K562 (cell line): ENCODE measurements at regions not wholly inside any gene's neighbourhood (a gene's known extent, or its start where the extent isn't known, plus 50 kb on each side); places are given as distances from the start of the nearest gene placed in this dataset.

Experiments used
- ATAC-seq: fragments of 200-7000 bp; cut with Tn5 transposase; 3 replicates; pipeline ENCODE4 v1.9.1; 2020; ENCODE audit warnings: moderate library complexity
- BruUV-seq: library from RNA; stranded (reverse); fragments of 400-500 nt; replicated peaks from 2 replicates; lab custom pipeline; 2021; lab: Mats Ljungman, UMichigan
- CTCF ChIA-PET: fragments of 300-600 bp; formaldehyde crosslinking; extraction: SDS; loops from one replicate; lab custom pipeline; 2021; ENCODE audit warnings: low intra/inter-chr PET ratio; lab: Yijun Ruan, JAX
- POLR2A ChIA-PET: fragments of 300-600, 350-650 bp; sonication (Branson Sonifier 250); formaldehyde crosslinking; extraction: SDS; loops from one replicate; lab custom pipeline; 2021; ENCODE audit warnings: antibody characterized with exemption, inconsistent platforms; lab: Yijun Ruan, JAX
- DNase-seq, 4 experiments: peaks; one replicate each; pipeline versions ENCODE4 v3.0.0 to v3.0.0-alpha.2; 2011 to 2018; ENCODE audit warnings: low spot score in 3 of 4, mixed read lengths in 3 of 4; ENCODE audit errors: extremely low read depth in 1 of 4
- FAIRE-seq: peaks from 2 replicates; lab custom pipeline; 2011; peaks lifted over from hg19 to GRCh38; lab: Jason Lieb, UNC
- H2AFZ ChIP-seq: 2 replicates; pipeline ENCODE4 v1.6.0; 2011; ENCODE audit warnings: low read depth, low read length, control low read depth, inconsistent platforms
- H3K27ac ChIP-seq: fragments of 200-600 bp; 3 replicates; pipeline ENCODE4 v1.8.0; 2011; ENCODE audit warnings: low read depth, mild to moderate bottlenecking, control low read depth, inconsistent platforms, low read length, moderate library complexity, mixed read lengths; ENCODE audit errors: extremely low read depth
- H3K27me3 ChIP-seq, 2 experiments: fragments of 300-600 bp in 1 of 2; 2 replicates in 1 of 2; 3 replicates in 1 of 2; pipeline versions ENCODE4 v1.6.0 to v1.8.0; 2011; ENCODE audit warnings: inconsistent platforms in 2 of 2, low read length in 2 of 2, mild to moderate bottlenecking in 1 of 2, mixed read lengths in 1 of 2, moderate library complexity in 1 of 2; ENCODE audit not compliant: control insufficient read depth in 2 of 2, insufficient read depth in 2 of 2
- H3K36me3 ChIP-seq: fragments of 300-600 bp; 3 replicates; pipeline ENCODE4 v1.8.0; 2011; ENCODE audit warnings: mild to moderate bottlenecking, low read length, inconsistent platforms; ENCODE audit not compliant: control insufficient read depth, insufficient read depth
- H3K4me1 ChIP-seq, 2 experiments: fragments of 200-600 bp in 1 of 2; replicated peaks in 1 of 2; 2 replicates in 1 of 2; 3 replicates in 1 of 2; pipeline versions ENCODE4 v1.5.1 to v1.8.0; 2011; ENCODE audit warnings: inconsistent platforms in 2 of 2, low read length in 2 of 2, mild to moderate bottlenecking in 1 of 2, mixed read lengths in 1 of 2, moderate library complexity in 1 of 2; ENCODE audit not compliant: control insufficient read depth in 2 of 2, insufficient read depth in 2 of 2
- H3K4me2 ChIP-seq: 2 replicates; pipeline ENCODE4 v1.6.1; 2011; ENCODE audit warnings: low read length, control low read depth, inconsistent platforms, mixed read lengths; ENCODE audit not compliant: insufficient read depth
- H3K4me3 ChIP-seq: fragments of 200-600 bp; sonication (generic), shearing (Covaris generic); 2 replicates; pipeline ENCODE4 v1.5.1; 2016; ENCODE audit warnings: control low read depth, inconsistent platforms
- H3K79me2 ChIP-seq: fragments of 200-600 bp; 3 replicates; pipeline ENCODE4 v1.8.0; 2011; ENCODE audit warnings: low read length, inconsistent platforms; ENCODE audit not compliant: control insufficient read depth, insufficient read depth
- H3K9ac ChIP-seq, 2 experiments: 2 replicates each; pipeline versions ENCODE4 v1.6.0 to v1.6.1; 2011; ENCODE audit warnings: low read depth in 2 of 2, low read length in 2 of 2, control low read depth in 1 of 2, inconsistent platforms in 1 of 2, mild to moderate bottlenecking in 1 of 2, mixed read lengths in 1 of 2; ENCODE audit not compliant: insufficient read depth in 1 of 2
- H3K9me1 ChIP-seq: one replicate; pipeline ENCODE4 v1.6.0; 2011; ENCODE audit warnings: inconsistent platforms, mild to moderate bottlenecking, low read length, moderate library complexity; ENCODE audit not compliant: control insufficient read depth, insufficient read depth
- H3K9me3 ChIP-seq: replicated peaks from 2 replicates; pipeline ENCODE4 v1.5.1; 2011; ENCODE audit warnings: low read depth, low read length, inconsistent platforms; ENCODE audit not compliant: control insufficient read depth, insufficient read depth
- H4K20me1 ChIP-seq: replicated peaks from 2 replicates; pipeline ENCODE4 v1.6.1; 2011; ENCODE audit warnings: low read length, inconsistent platforms, mixed read lengths; ENCODE audit not compliant: control insufficient read depth, insufficient read depth
- FIP1L1 ChIP-seq: fragments of 200-400 bp; formaldehyde crosslinking; IDR thresholded peaks from 2 replicates; pipeline ENCODE4 v1.6.1; 2018; ENCODE audit warnings: mild to moderate bottlenecking, low read depth, low read length; ENCODE audit not compliant: poor library complexity, severe bottlenecking
- KDM4B ChIP-seq, 2 experiments: fragments of 450-650 bp in 1 of 2; sonication (generic) in 1 of 2; IDR thresholded peaks; 2 replicates each; pipeline ENCODE4 v1.6.1; 2016 to 2017; ENCODE audit warnings: borderline replicate concordance in 2 of 2, antibody characterized with exemption in 1 of 2, low read depth in 1 of 2, mild to moderate bottlenecking in 1 of 2
- NFE2L1 ChIP-seq: fragments of 450-650 bp; IDR thresholded peaks from 2 replicates; pipeline ENCODE4 v1.6.1; 2016; ENCODE audit warnings: missing genetic modification characterization, low read depth, mild to moderate bottlenecking, missing compliant biosample characterization, moderate library complexity, borderline replicate concordance
- PHF8 ChIP-seq: fragments of 200-600 bp; sonication (generic); IDR thresholded peaks from 2 replicates; pipeline ENCODE4 v1.6.1; 2012; ENCODE audit warnings: mixed run types, mild to moderate bottlenecking, inconsistent platforms, low read length, moderate library complexity, borderline replicate concordance
- RFX5 ChIP-seq: IDR thresholded peaks from 2 replicates; pipeline ENCODE4 v1.6.1; 2011; ENCODE audit warnings: low read depth, mild to moderate bottlenecking, improper control_type of control experiment, low read length
- SIRT6 ChIP-seq: IDR thresholded peaks from one replicate; pipeline ENCODE4 v1.6.1; 2012; ENCODE audit warnings: low read depth, mild to moderate bottlenecking, control low read depth, inconsistent platforms, low read length, moderate library complexity
- STAT5A ChIP-seq: IDR thresholded peaks from 2 replicates; pipeline ENCODE4 v1.6.1; 2012; ENCODE audit warnings: low read length, inconsistent platforms, borderline replicate concordance
- TEAD4 ChIP-seq, 2 experiments: sonication (generic) in 1 of 2; formaldehyde crosslinking in 1 of 2; IDR thresholded peaks; 2 replicates each; pipeline versions ENCODE4 v1.6.1 to v1.8.0; 2012 to 2022; ENCODE audit warnings: borderline replicate concordance in 1 of 2, inconsistent platforms in 1 of 2, low read length in 1 of 2, mild to moderate bottlenecking in 1 of 2, missing genetic modification reagents in 1 of 2
- ZNF282 ChIP-seq: sonication (generic); formaldehyde crosslinking; IDR thresholded peaks from 2 replicates; pipeline ENCODE4 v1.8.1; 2023; ENCODE audit warnings: missing genetic modification reagents
- ZNF3 ChIP-seq: fragments of 250-450 bp; sonication (Bioruptor Pico); IDR thresholded peaks from 2 replicates; pipeline ENCODE4 v1.5.0; 2021; ENCODE audit warnings: mild to moderate bottlenecking, moderate library complexity
- WGBS: fragments of 100-300 bp; shearing (Covaris generic); methylation state at CpG from one replicate; pipeline ENCODE4 v1.1.6; 2016; ENCODE audit warnings: low coverage, mixed read lengths; ENCODE audit not compliant: insufficient coverage; ENCODE audit errors: missing lambda C conversion rate; 5-methylcytosine and 5-hydroxymethylcytosine counted together
- in situ Hi-C: fragments of 300-500 bp; cut with MboI; formaldehyde crosslinking; loops from 4 replicates; pipeline ENCODE4 v1.15.0; 2018; ENCODE audit warnings: inconsistent platforms, mixed read lengths
- intact Hi-C: fragments of 100-400 bp; cut with micrococcal nuclease; formaldehyde crosslinking; loops from 2 replicates; pipeline ENCODE4 v1.14.2; 2022
- TF ChIP-seq, protein P1 (sequence below), 3 experiments: IDR thresholded peaks in 2 of 3; conservative IDR thresholded peaks in 1 of 3; 2 replicates each; pipeline ENCODE4 v1.5.1; 2011 to 2012; ENCODE audit warnings: low read length in 3 of 3, mild to moderate bottlenecking in 3 of 3, control low read depth in 2 of 3, improper control_type of control experiment in 1 of 3, inconsistent platforms in 1 of 3, low read depth in 1 of 3, mixed read lengths in 1 of 3, moderate library complexity in 1 of 3; ENCODE audit not compliant: insufficient read depth in 2 of 3
- TF ChIP-seq, protein P2 (sequence below): sonication (generic); formaldehyde crosslinking; IDR thresholded peaks from 2 replicates; pipeline ENCODE4 v1.8.1; 2022; ENCODE audit warnings: missing genetic modification reagents

DNA sequence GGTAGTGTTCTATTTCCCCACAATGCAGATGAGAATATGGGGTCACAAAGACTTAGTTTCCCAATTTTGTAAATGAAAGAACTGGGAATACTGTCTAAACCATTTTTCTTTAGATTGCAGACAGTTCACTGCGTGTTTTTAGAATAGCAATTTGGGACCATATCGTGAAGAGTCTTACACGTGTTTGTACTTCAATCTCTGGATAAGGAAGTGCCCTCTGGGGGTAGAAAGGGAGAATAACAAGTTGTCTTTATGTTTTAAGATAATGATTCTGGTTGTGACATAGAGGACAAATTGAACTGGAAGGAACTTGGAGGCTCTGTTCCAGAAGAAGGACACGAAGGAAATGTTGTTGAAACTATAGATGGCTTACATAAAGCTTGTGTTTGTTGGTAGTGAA, 457.7 kb downstream of the CBLN2 start:
- H3K4me1 ChIP-seq: no peaks in the 10 kb centered on the region
- POLR2A ChIA-PET: no interaction called here
- no peak overlapping the region for H3K4me3 ChIP-seq
- H3K27me3 ChIP-seq: no peaks in the 10 kb centered on the region
- TF ChIP-seq, protein P1, sequence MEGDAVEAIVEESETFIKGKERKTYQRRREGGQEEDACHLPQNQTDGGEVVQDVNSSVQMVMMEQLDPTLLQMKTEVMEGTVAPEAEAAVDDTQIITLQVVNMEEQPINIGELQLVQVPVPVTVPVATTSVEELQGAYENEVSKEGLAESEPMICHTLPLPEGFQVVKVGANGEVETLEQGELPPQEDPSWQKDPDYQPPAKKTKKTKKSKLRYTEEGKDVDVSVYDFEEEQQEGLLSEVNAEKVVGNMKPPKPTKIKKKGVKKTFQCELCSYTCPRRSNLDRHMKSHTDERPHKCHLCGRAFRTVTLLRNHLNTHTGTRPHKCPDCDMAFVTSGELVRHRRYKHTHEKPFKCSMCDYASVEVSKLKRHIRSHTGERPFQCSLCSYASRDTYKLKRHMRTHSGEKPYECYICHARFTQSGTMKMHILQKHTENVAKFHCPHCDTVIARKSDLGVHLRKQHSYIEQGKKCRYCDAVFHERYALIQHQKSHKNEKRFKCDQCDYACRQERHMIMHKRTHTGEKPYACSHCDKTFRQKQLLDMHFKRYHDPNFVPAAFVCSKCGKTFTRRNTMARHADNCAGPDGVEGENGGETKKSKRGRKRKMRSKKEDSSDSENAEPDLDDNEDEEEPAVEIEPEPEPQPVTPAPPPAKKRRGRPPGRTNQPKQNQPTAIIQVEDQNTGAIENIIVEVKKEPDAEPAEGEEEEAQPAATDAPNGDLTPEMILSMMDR (IDR thresholded peaks at IDR 0.05 in 2 of 3, conservative IDR thresholded peaks at IDR 0.05 in 1 of 3; ENCODE audit: insufficient read depth in 2 of 3, low read depth in 1 of 3, low read length in 3 of 3): peak in 1 of 3 experiments; percentile 12; a peak in 1 of 6 replicates
- no peak for TF ChIP-seq STAT5A
- CTCF ChIA-PET: no interaction called here
- no peak overlapping the region for H3K27ac ChIP-seq
- no peaks in the 10 kb centered on the region for H3K9me1 ChIP-seq
- H3K36me3 ChIP-seq: no peaks in the 10 kb centered on the region
- BruUV-seq: no TSS peak
- no peak overlapping the region for H2AFZ ChIP-seq
- 4% methylated on average over 4 of the region's 4 CpGs for WGBS
- no peaks in the 10 kb centered on the region for H3K79me2 ChIP-seq
- FAIRE-seq (no peak), ATAC-seq (no peak), DNase-seq (peak in 2 of 4 experiments; percentile 0 to 2)
- in situ Hi-C loops (no loop called here), intact Hi-C loops (no loop called here)
- H3K4me2 ChIP-seq: no peak overlapping the region
- H4K20me1 ChIP-seq: no peaks in the 10 kb centered on the region
- H3K9me3 ChIP-seq: no peaks in the 10 kb centered on the region
- H3K9ac ChIP-seq: no peak overlapping the region

DNA sequence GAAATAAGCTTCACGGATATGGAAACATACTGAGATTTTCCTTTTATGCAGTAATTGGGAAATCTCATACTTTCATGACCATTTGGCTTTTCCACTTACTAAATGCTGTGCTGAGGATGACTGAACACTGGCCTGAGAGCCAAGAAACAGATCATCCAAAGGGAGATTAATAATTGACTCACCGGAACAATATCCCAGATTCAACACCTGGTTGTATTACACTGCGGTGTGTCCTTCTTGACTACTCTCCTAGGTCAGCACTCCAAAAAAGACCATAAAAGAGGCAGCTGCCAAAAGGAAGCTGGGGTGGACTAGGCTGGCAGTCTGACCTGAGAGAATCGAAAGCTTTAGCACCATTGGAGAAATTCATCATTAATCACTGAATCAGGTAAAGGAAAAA, 469.1 kb downstream of the CBLN2 start:
- POLR2A ChIA-PET: no interaction called here
- Histone ChIP-seq H3K36me3 (no peaks in the 10 kb centered on the region), H3K9me3 (0 out of 2 replicates have a peak, but pooled peaks cover 2% of the 10 kb centered on the region), H3K27me3 (no peaks in the 10 kb centered on the region), H2AFZ (no peak overlapping the region), H3K4me3 (no peak overlapping the region), H3K9ac (no peak overlapping the region), H4K20me1 (no peaks in the 10 kb centered on the region), H3K27ac (no peak overlapping the region), H3K4me2 (no peak overlapping the region), H3K9me1 (no peaks in the 10 kb centered on the region), H3K79me2 (no peaks in the 10 kb centered on the region), H3K4me1 (no peaks in the 10 kb centered on the region)
- intact Hi-C loops: no loop called here
- FAIRE-seq (no peak), DNase-seq (no peak), ATAC-seq (no peak)
- 0% methylated on average over 2 of the region's 4 CpGs for WGBS
- no TSS peak for BruUV-seq
- in situ Hi-C loops: no loop called here
- CTCF ChIA-PET: no interaction called here
- TF ChIP-seq SIRT6 (no peak), TEAD4 (IDR thresholded peaks at IDR 0.05; ENCODE audit: low read length) (no peak), TEAD4 (CRISPR knock-in tag; IDR thresholded peaks at IDR 0.05; ENCODE audit: borderline replicate concordance) (no peak), STAT5A (no peak), ZNF282 (CRISPR knock-in tag) (no peak), PHF8 (no peak), KDM4B (IDR thresholded peaks at IDR 0.05; ENCODE audit: borderline replicate concordance in 2 of 2, low read depth in 1 of 2) (no peak), FIP1L1 (no peak), RFX5 (no peak), ZNF3 (CRISPR knock-in tag) (no peak), NFE2L1 (no peak)
- TF ChIP-seq, protein P2, sequence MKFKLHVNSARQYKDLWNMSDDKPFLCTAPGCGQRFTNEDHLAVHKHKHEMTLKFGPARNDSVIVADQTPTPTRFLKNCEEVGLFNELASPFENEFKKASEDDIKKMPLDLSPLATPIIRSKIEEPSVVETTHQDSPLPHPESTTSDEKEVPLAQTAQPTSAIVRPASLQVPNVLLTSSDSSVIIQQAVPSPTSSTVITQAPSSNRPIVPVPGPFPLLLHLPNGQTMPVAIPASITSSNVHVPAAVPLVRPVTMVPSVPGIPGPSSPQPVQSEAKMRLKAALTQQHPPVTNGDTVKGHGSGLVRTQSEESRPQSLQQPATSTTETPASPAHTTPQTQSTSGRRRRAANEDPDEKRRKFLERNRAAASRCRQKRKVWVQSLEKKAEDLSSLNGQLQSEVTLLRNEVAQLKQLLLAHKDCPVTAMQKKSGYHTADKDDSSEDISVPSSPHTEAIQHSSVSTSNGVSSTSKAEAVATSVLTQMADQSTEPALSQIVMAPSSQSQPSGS (CRISPR knock-in tag): no peak
